ENCODE measurements at regions not wholly inside any gene's neighbourhood (a gene's known extent, or its start where the extent isn't known, plus 50 kb on each side); places are given as distances from the start of the nearest gene placed in this dataset.

- DNase-seq, result no peak
These were observed 376.6 kb downstream of the PDGFC start for GRCh38 chr4:156595041-156595440.

GRCh38 chr4:156594624-156595023 is 377.0 kb downstream of the PDGFC start:
- DNase-seq, result peak in 13 of 51 donors; percentile 0 to 21 (median 5)

GRCh38 chr4:156593464-156593863 is 378.1 kb downstream of the PDGFC start:
- DNase-seq, result no peak

- no peak for DNase-seq
These were observed 379.9 kb downstream of the PDGFC start for GRCh38 chr4:156591679-156592078.

GRCh38 chr4:156584100-156584499 is 387.5 kb downstream of the PDGFC start:
- DNase-seq, result no peak

GRCh38 chr4:156583265-156583664 is 388.3 kb downstream of the PDGFC start:
- DNase-seq, result no peak

DNA sequence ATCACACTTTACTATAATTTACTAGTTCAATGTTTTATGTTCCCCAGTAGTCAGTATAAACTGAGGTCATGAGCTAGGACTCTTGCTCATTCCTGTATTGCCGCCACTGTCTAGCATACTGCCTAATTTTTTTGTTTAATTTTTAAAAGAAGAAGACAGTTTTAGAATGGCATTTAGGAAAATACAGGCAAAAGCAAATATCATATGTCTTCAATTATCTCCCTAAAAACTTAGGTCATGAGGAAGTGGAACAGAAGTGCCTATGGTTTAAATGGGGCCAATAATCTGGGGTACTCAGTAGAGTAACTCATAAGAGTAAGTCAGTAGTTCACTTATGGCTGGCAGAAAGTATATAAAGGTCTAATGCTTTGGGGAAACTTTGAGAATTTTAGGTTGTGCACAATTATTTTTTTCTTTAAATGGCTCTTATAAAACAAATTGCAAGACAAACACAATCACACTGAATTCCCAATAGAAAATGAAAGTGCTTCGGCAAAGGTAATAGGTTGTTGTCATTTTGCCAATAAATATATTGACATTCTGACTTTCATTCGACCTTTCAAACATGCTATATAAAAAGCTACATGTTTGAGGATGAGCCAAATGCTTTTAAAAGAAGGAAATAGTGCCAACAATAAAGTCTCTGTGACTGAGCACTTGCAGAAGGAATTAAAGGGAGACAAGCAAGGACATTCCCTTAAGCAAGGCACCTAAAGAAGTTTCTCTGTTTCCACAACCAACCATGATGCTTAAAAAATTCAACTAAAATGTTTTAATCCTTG is 390.1 kb downstream of the PDGFC start:
- DNase-seq, result no peak

DNA sequence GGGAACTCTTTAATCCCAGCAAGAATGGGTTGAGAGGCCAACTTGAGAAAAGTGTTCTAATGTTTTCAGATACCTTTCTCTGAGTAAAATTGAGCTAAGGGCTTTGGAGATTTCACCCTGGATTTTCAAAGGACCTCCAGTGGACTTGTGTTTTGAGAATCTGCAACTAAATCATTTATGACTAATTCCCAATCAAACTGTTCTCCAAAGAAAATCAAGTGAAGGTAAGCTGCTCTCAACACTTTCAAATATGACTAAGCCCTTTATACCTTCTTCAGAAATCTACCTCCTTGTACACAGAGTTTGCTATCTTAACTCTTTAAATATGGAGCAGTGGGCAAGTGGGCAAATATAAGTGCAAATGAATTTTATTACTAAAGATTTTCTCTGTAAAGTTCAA is 392.9 kb downstream of the PDGFC start:
- DNase-seq, result no peak

DNA sequence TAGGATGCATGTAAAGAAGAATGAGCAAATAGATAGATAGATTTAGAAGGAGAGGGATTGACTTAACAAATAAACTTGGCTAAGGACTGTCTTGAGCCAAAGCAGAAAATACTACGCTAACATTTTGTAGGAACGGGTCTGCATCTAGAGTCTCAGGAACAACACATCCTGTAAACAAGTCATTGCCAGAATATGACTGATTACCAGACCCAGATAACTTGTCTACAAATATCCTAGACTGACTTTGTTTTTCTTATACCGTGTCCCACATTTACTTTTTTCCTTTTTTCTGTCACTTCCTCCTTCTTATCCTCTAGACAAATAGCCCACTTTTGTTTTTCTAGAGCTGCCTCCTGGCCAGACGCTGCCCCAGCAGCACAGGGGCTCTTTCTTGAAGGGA is 393.6 kb downstream of the PDGFC start:
- DNase-seq, result no peak

GRCh38 chr4:156576946-156577345 is 394.7 kb downstream of the PDGFC start:
- no peak for DNase-seq

DNA sequence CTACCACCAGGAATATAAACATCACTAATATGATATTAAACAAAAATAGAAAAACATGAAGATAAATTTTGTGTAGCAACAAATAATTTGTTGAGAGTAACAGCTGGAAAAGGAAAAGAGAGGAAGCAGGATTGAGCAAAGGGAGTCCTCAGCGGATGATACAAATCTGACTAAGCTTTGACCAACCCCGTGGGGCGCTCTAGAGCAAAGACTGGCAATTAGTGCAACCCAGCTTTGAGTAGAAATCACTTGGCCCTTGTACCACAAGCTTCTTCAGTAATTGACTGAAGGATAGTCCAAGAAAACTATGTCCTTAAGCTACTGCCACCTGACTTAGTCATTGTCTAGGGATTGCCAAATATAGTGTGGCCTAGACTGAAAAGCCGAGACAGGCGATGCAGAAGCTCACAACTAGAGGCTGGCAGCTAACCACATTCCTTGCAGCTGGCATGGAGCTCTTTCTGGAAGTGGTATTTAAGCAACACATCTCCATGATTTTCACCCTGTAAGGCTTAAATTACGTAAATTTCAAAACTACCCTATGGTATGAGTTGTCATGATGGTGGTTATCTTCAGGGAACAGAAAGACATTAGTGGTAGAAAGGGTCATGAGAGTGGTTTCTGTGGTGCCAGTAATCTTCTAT is 396.0 kb downstream of the PDGFC start:
- no peak for DNase-seq

DNA sequence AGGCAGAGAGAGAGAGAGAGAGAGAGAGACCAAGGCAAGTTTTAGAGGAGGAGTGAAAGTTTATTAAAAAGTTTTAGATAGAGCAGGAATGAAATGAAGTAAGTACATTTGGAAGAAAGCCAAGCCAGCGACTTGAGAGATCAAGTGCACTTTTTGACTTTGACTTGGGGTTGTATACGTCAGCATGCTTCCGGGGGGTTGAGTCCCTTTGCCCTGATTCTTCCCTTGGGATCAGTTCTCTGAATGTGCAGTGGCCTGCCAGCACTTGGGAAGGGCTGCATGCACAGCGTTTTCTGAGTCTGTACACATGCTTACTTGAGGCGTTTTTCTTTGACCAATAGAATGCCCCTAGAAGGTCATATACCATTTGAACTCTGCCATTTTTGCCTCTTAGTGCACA is 400.5 kb downstream of the PDGFC start:
- DNase-seq, result no peak

DNA sequence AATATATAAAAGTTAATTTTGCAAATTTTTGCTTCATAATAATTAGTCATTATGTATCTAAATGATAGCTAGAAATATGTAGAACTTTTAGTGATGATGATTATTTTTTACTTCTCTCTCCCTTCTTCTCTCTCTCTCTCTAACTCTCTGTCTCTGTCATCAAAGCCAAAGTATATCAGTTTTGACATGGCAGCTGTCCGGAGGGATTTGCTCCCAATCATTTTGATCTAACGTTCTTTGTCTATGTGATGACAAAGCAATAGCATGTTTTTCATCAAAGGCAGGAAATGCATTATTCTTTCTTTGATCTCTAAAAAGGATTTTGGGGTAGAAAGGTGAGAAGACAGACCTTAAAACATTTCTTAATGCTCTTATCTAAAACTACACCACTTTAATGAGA is 402.1 kb downstream of the PDGFC start:
- DNase-seq, result no peak

GRCh38 chr4:156568484-156568883 is 403.1 kb downstream of the PDGFC start:
- no peak for DNase-seq

DNA sequence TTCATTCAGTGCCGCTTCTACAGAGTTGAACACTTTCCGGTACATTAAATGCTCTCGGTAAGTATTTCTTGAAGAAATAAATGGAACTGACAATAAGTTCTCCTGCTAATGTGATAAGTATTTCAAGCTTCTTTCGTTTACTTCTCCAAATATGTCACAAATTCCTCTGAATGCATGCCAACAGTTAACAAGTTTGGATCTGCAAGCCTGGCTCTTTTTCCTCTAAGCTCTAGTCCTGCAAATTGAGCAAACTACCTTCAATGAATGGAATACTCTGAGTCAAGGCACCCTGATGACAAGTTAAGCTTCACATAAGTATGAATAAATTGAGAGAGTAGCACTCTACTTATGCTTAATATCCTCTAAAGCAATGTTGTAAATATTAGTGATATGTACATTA is 403.6 kb downstream of the PDGFC start:
- no peak for DNase-seq

- no peak for DNase-seq
These were observed 410.9 kb downstream of the PDGFC start for GRCh38 chr4:156560701-156561100.

DNA sequence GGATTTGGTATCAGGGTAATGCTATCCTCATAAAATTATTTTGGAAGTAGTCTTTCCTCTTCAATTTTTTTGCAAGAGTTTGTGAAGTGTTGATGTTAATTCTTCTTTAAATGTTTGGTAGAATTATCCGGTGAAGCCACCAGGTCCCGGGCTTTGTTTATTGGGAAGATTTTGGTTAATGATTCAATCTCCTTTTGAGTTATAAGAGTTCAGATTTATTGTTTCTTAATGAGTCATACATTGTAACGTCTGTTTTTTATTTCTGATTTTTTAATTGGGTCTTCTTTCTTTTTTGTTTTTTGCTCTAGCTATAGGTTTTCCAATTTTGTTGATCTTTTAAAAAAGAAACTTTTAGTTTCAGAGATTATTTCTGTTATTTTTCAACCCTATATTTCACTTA is 412.3 kb downstream of the PDGFC start:
- no peak for DNase-seq

GRCh38 chr4:156558373-156559025 is 413.1 kb downstream of the PDGFC start:
- DNase-seq, result no peak

- no peak for DNase-seq
These were observed 413.7 kb downstream of the PDGFC start for GRCh38 chr4:156557920-156558319.

DNA sequence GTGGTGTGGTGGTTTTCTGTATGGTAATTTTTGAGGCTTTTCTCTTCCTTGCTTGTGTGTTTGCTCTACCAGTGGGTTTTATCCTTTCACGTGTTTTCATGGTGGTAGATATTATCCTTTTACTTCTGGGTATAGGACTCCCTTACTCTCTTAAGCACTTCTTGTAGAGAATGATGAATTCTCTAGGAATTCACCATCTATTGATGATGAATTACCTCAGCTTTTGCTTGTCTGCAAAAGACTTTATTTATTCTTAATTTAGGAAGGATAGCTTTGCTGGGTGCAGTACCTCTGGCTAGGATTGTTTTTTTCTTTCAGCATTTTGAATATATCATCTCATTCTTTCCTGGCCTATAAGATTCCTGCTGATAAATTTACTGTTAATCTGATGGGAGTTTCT is 415.3 kb downstream of the PDGFC start:
- no peak for DNase-seq

DNA sequence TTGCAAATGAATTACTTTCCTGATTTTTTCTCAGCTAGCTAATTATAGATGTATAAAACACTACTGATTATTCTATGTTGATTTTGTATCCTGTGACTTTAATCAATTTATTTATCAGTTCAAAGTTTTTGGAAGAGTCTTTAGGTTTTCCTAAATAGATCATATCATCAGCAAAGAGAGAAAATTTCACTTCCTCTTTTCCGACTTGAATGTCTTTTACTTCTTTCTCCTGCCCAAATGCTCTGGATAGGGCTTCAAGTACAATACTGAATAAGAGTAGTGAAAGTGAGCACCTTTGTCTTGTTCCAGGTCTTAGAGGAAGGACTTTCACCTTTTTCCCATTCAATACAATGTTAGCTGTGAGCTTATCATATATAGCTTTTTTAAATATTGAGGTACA is 417.9 kb downstream of the PDGFC start:
- DNase-seq, result no peak

- no peak for DNase-seq
These were observed 423.7 kb downstream of the PDGFC start for GRCh38 chr4:156547891-156548290.

DNA sequence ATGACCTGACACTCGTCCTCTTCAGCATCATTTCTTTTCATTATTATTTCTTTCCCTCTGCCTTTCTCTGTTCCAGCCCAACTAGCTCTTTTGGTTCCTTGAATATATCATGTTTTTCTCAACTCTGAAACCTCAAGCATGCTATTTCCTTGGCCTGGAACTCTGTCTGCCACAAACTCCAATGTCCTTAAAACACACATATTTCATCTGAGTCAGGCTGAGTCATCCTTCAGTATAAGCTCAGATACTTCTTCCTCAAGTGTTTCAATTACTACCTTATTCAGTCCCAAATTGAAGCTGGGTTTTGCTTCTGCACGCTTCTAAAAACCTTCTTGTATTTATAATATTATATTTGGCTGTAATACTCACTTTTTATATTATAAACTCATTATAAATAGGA is 424.2 kb downstream of the PDGFC start:
- no peak for DNase-seq
